HG02678 (cell line): ENCODE measurements at regions not wholly inside any gene's neighbourhood (a gene's known extent, or its start where the extent isn't known, plus 50 kb on each side); places are given as distances from the start of the nearest gene placed in this dataset.
A peak's percentile ranks its signal among the peaks of the same experiment; 100 is the strongest.

Experiments
- ATAC-seq: cut with Tn5 transposase; IDR thresholded peaks from one replicate; pipeline ENCODE4 v1.9.1; 2021; ENCODE audit warnings: mild to moderate bottlenecking, moderate library complexity; ENCODE audit not compliant: unreplicated experiment

- no peak for ATAC-seq
Measured at GRCh38 chr11:95450547-95451123, 219.6 kb upstream of the SESN3 start.

- no peak for ATAC-seq
Measured at GRCh38 chr11:95445746-95446333, 214.8 kb upstream of the SESN3 start.

GRCh38 chr11:95444309-95445241 lies 213.6 kb upstream of the SESN3 start:
- ATAC-seq = no peak

- ATAC-seq = peak; percentile 72
Measured at GRCh38 chr11:95443386-95443785, 212.4 kb upstream of the SESN3 start.

GRCh38 chr11:95442531-95443050 lies 211.6 kb upstream of the SESN3 start:
- no peak for ATAC-seq

GRCh38 chr11:95435628-95436353 lies 204.8 kb upstream of the SESN3 start:
- ATAC-seq = no peak

GRCh38 chr11:95435192-95435591 lies 204.2 kb upstream of the SESN3 start:
- ATAC-seq = no peak

- no peak for ATAC-seq
Measured at GRCh38 chr11:95434489-95435057, 203.6 kb upstream of the SESN3 start.

GRCh38 chr11:95434009-95434408 lies 203.0 kb upstream of the SESN3 start:
- no peak for ATAC-seq

GRCh38 chr11:95432714-95433503 lies 201.9 kb upstream of the SESN3 start:
- no peak for ATAC-seq

GRCh38 chr11:95429376-95429907 lies 198.4 kb upstream of the SESN3 start:
- ATAC-seq = no peak

GRCh38 chr11:95426823-95427462 lies 195.9 kb upstream of the SESN3 start:
- no peak for ATAC-seq

GRCh38 chr11:95419915-95420314 lies 188.9 kb upstream of the SESN3 start:
- no peak for ATAC-seq

GRCh38 chr11:95418916-95419315 lies 187.9 kb upstream of the SESN3 start:
- ATAC-seq = no peak

- no peak for ATAC-seq
Measured at GRCh38 chr11:95417832-95418231, 186.8 kb upstream of the SESN3 start.

GRCh38 chr11:95415837-95416304 lies 184.9 kb upstream of the SESN3 start:
- no peak for ATAC-seq

- no peak for ATAC-seq
Measured at GRCh38 chr11:95414217-95414616, 183.2 kb upstream of the SESN3 start.

GRCh38 chr11:95413761-95414160 lies 182.8 kb upstream of the SESN3 start:
- ATAC-seq = no peak

- ATAC-seq = no peak
Measured at GRCh38 chr11:95413021-95413420, 182.0 kb upstream of the SESN3 start.
